GM23338 (cell line): ENCODE measurements at regions not wholly inside any gene's neighbourhood (a gene's known extent, or its start where the extent isn't known, plus 50 kb on each side); places are given as distances from the start of the nearest gene placed in this dataset.

ENCODE experiments used
- ETS1 ChIP-seq: IDR thresholded peaks from 2 replicates; pipeline ENCODE4 v1.6.1; 2016; ENCODE audit warnings: antibody characterized with exemption
- EZH2 ChIP-seq: fragments of 200-600 bp; sonication (generic); IDR thresholded peaks from one replicate; pipeline ENCODE4 v1.8.0; 2017; ENCODE audit warnings: antibody characterized with exemption, mild to moderate bottlenecking, low read depth; ENCODE audit not compliant: unreplicated experiment
- EZH2phosphoT487 ChIP-seq: fragments of 200-600 bp; sonication (generic); IDR thresholded peaks from one replicate; pipeline ENCODE4 v1.8.1; 2018; ENCODE audit warnings: antibody characterized with exemption; ENCODE audit not compliant: unreplicated experiment
- JUNB ChIP-seq: IDR thresholded peaks from one replicate; pipeline ENCODE4 v1.6.1; 2016; ENCODE audit warnings: antibody characterized with exemption; ENCODE audit not compliant: unreplicated experiment
- NANOG ChIP-seq: IDR thresholded peaks from 2 replicates; pipeline ENCODE4 v1.6.1; 2016; ENCODE audit warnings: antibody characterized with exemption, borderline replicate concordance
- POLR2AphosphoS5 ChIP-seq: IDR thresholded peaks from 2 replicates; pipeline ENCODE4 v1.6.1; 2016; ENCODE audit warnings: antibody characterized with exemption, low read depth
- ZNF331 ChIP-seq: fragments of 250-450 bp; sonication (Bioruptor Pico); IDR thresholded peaks from 2 replicates; pipeline ENCODE4 v1.5.0; 2020; ENCODE audit warnings: low read depth, mild to moderate bottlenecking, moderate library complexity
- TF ChIP-seq, protein P1 (sequence below), 2 experiments: fragments of 200-600 bp in 1 of 2; sonication (generic) in 1 of 2; conservative IDR thresholded peaks; 2 replicates each; pipeline versions ENCODE4 v1.5.1 to v1.6.1; 2016 to 2017; ENCODE audit warnings: antibody characterized with exemption in 2 of 2, low read depth in 2 of 2, mild to moderate bottlenecking in 2 of 2, moderate library complexity in 1 of 2
- TF ChIP-seq, protein P2 (sequence below): IDR thresholded peaks from one replicate; pipeline ENCODE4 v1.6.1; 2018; ENCODE audit warnings: antibody characterized with exemption; ENCODE audit not compliant: unreplicated experiment

- TF ChIP-seq, protein P1, sequence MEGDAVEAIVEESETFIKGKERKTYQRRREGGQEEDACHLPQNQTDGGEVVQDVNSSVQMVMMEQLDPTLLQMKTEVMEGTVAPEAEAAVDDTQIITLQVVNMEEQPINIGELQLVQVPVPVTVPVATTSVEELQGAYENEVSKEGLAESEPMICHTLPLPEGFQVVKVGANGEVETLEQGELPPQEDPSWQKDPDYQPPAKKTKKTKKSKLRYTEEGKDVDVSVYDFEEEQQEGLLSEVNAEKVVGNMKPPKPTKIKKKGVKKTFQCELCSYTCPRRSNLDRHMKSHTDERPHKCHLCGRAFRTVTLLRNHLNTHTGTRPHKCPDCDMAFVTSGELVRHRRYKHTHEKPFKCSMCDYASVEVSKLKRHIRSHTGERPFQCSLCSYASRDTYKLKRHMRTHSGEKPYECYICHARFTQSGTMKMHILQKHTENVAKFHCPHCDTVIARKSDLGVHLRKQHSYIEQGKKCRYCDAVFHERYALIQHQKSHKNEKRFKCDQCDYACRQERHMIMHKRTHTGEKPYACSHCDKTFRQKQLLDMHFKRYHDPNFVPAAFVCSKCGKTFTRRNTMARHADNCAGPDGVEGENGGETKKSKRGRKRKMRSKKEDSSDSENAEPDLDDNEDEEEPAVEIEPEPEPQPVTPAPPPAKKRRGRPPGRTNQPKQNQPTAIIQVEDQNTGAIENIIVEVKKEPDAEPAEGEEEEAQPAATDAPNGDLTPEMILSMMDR (conservative IDR thresholded peaks at IDR 0.05; ENCODE audit: low read depth in 2 of 2): no peak
- TF ChIP-seq EZH2 (no peak), POLR2AphosphoS5 (no peak), ETS1 (no peak), EZH2phosphoT487 (no peak), JUNB (no peak), ZNF331 (CRISPR knock-in tag) (no peak), NANOG (no peak)
- TF ChIP-seq, protein P2, sequence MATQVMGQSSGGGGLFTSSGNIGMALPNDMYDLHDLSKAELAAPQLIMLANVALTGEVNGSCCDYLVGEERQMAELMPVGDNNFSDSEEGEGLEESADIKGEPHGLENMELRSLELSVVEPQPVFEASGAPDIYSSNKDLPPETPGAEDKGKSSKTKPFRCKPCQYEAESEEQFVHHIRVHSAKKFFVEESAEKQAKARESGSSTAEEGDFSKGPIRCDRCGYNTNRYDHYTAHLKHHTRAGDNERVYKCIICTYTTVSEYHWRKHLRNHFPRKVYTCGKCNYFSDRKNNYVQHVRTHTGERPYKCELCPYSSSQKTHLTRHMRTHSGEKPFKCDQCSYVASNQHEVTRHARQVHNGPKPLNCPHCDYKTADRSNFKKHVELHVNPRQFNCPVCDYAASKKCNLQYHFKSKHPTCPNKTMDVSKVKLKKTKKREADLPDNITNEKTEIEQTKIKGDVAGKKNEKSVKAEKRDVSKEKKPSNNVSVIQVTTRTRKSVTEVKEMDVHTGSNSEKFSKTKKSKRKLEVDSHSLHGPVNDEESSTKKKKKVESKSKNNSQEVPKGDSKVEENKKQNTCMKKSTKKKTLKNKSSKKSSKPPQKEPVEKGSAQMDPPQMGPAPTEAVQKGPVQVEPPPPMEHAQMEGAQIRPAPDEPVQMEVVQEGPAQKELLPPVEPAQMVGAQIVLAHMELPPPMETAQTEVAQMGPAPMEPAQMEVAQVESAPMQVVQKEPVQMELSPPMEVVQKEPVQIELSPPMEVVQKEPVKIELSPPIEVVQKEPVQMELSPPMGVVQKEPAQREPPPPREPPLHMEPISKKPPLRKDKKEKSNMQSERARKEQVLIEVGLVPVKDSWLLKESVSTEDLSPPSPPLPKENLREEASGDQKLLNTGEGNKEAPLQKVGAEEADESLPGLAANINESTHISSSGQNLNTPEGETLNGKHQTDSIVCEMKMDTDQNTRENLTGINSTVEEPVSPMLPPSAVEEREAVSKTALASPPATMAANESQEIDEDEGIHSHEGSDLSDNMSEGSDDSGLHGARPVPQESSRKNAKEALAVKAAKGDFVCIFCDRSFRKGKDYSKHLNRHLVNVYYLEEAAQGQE: no peak
Measured at GRCh38 chr12:42810006-42810405, 220.5 kb upstream of the PRICKLE1 start.
